Central memory CD8-positive, alpha-beta T cell (primary cell): ENCODE measurements at regions not wholly inside any gene's neighbourhood (a gene's known extent, or its start where the extent isn't known, plus 50 kb on each side); places are given as distances from the start of the nearest gene placed in this dataset.

Source experiments
- ATAC-seq: fragments of 150-1000 bp; cut with Tn5 transposase; replicated peaks from 2 replicates; pipeline ENCODE4 v1.10.0; 2022; ENCODE audit warnings: mild to moderate bottlenecking, moderate FRiP score, moderate number of reproducible peaks; ENCODE audit not compliant: poor library complexity, severe bottlenecking; ENCODE audit errors: extremely low read depth
- DNase-seq, 2 donors: peaks; one replicate each; pipeline ENCODE4 v3.0.0; 2021; ENCODE audit warnings: low spot score in 2 of 2
- H3K27ac Mint-ChIP-seq: one replicate; pipeline ENCODE4 v1.8.0; 2022; ENCODE audit warnings: low read depth, mild to moderate bottlenecking, moderate library complexity, mixed read lengths
- H3K27me3 Mint-ChIP-seq: one replicate; pipeline ENCODE4 v1.8.0; 2022; ENCODE audit warnings: mixed read lengths
- H3K36me3 Mint-ChIP-seq: one replicate; pipeline ENCODE4 v1.8.0; 2022; ENCODE audit warnings: mild to moderate bottlenecking, moderate library complexity, mixed read lengths; ENCODE audit not compliant: insufficient read depth
- H3K4me1 Mint-ChIP-seq: one replicate; pipeline ENCODE4 v1.8.0; 2022; ENCODE audit warnings: mixed read lengths
- H3K4me3 Mint-ChIP-seq: one replicate; pipeline ENCODE4 v1.8.0; 2022; ENCODE audit warnings: mild to moderate bottlenecking, moderate library complexity, mixed read lengths
- H3K9me3 Mint-ChIP-seq: one replicate; pipeline ENCODE4 v1.8.0; 2022; ENCODE audit warnings: mixed read lengths

DNA sequence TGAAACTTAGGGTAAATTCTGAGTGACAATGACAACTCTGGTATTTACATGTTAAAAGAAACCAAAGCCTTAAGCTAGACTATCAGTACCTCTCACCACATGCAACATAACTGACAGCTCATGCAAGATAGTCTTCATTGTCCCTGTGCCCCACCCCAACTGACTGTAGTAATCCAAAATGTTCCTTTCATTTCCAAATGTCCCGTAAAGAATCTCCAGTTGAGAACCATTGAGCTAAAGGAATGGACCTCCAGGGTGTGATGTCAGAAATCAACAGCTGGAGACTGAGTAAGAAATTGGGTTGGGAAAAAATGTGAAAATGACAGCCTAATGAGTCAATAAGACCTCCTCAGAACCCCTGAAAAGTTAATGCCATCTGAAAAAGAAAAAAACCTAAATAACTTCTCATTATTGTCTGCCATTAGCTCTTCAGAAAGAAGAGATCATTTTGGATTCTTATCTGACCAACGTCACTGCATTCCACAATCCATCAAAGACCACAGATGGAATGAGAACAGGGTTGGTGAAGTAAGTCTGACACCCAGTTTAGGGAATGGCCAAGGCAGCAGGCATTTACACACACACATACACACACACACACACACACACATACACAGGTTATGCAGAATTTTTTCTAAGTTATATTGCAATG, 51.7 kb upstream of the ACVR2A start:
- Mint-ChIP-seq H3K27me3 (no peaks in the 10 kb centered on the region), H3K27ac (no peak overlapping the region), H3K36me3 (no peaks in the 10 kb centered on the region), H3K9me3 (peaks cover 6% of the 10 kb centered on the region), H3K4me1 (peaks cover 8% of the 10 kb centered on the region), H3K4me3 (no peak overlapping the region)
- DNase-seq: no peak
- no peak for ATAC-seq

DNA sequence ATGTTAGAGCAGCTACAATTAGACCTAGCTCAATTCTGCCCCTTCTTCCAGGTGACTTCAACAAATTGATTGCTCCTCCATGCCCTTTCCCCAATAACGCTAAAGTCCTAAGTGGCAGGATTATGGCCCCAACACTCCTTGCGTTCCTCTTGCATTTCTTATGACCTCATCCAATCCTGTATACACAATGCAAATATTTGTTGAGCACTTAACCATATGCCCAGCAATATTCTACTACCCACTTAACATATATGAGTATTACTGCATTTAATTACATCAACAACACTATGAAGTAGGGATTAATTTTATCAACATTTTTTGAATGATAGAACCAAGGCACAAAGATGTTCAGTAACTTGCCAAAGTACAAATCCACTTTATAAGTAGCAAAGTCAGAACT, 54.2 kb upstream of the ACVR2A start:
- DNase-seq (no peak), ATAC-seq (no peak)
- Mint-ChIP-seq H3K27ac (no peak overlapping the region), H3K36me3 (no peaks in the 10 kb centered on the region), H3K4me1 (no peaks in the 10 kb centered on the region), H3K27me3 (no peaks in the 10 kb centered on the region), H3K4me3 (no peak overlapping the region), H3K9me3 (peaks cover 6% of the 10 kb centered on the region)

DNA sequence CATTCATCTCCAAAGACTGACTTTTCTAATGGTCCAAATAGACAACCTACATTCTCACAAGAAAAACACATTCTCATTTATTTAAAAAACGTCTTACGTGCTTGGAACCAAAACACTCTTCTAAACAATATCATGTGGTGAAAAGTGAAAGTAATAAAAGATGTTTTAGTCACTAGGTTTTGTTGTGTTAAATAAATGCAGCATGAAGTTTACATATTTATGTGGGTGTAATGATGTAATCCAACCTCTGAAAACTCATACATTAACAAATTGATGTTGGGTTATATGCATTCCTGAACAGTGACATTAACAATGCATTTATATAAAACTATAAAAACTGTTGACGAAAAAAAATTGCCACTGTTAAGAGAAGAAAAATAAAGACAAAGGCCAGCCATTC, 55.1 kb upstream of the ACVR2A start:
- H3K4me3 Mint-ChIP-seq: no peak overlapping the region
- H3K36me3 Mint-ChIP-seq: no peaks in the 10 kb centered on the region

DNA sequence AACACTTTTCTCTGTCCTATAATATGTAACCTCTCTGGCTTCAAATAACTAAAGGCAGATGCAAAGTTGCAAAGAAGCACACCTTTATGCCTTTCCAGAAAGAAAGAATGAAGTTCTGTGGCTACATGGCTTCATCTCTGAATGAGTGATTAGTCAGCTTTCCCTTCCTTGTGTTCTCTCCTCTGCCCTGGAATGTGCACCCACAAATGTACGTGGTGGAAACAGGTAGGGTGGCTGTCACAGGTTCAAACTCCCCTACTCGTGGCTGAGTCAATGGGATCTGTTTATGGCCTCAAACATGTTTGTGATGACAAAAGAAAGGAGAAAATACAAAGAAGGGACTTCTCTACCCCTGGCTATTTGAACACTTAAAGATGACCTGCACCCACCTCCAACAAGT, 55.5 kb upstream of the ACVR2A start:
- Mint-ChIP-seq H3K4me3 (no peak overlapping the region), H3K27ac (no peak overlapping the region), H3K36me3 (no peaks in the 10 kb centered on the region), H3K27me3 (no peaks in the 10 kb centered on the region), H3K9me3 (peaks cover 6% of the 10 kb centered on the region), H3K4me1 (no peaks in the 10 kb centered on the region)
- ATAC-seq (no peak), DNase-seq (no peak)

More for the DNA sequence above, 55.1 kb upstream of the ACVR2A start:
- Mint-ChIP-seq H3K4me1 (no peaks in the 10 kb centered on the region), H3K27ac (no peak overlapping the region), H3K9me3 (peaks cover 6% of the 10 kb centered on the region), H3K27me3 (no peaks in the 10 kb centered on the region)
- ATAC-seq (no peak), DNase-seq (no peak)

DNA sequence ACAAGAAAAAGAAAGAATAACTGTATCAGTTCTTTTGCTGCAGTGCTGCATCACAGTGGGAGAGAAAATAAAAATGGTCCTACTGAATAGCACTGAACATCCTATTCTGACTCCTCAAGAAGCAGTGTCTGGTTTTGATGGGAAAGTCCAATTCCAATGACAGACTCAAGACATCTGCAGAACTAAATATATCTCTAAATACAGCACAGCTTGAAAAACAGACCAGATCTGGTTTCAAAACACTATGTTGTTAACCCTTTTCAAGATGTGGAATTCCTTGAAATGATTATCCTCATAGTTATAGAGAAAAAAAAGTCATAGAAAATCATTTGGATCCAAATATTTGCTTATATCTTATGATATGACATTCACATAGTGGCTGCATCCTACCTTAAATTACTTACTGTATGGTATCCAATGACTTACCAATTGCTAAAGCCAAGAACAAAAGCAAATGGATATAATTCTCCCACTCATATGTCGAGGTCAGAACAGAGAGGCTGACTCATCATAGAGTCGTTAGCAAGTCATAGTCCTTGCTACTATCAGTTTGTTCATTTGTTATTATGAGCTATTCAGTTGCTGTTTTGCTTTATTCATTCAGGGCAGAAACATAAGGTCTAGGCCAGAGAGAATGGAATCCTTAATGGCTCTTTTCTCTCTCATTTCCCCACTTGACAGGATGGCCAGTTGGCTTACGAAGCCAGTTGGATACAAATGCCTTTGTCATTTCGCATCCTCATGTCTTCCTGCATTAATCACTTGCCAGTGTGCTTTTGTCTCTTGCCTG, 62.5 kb upstream of the ACVR2A start:
- no peak overlapping the region for H3K27ac Mint-ChIP-seq
- no peak for ATAC-seq
- H3K4me3 Mint-ChIP-seq: no peak overlapping the region
- no peaks in the 10 kb centered on the region for H3K36me3 Mint-ChIP-seq
- no peaks in the 10 kb centered on the region for H3K9me3 Mint-ChIP-seq
- H3K4me1 Mint-ChIP-seq: no peaks in the 10 kb centered on the region
- H3K27me3 Mint-ChIP-seq: no peaks in the 10 kb centered on the region
- DNase-seq: no peak

DNA sequence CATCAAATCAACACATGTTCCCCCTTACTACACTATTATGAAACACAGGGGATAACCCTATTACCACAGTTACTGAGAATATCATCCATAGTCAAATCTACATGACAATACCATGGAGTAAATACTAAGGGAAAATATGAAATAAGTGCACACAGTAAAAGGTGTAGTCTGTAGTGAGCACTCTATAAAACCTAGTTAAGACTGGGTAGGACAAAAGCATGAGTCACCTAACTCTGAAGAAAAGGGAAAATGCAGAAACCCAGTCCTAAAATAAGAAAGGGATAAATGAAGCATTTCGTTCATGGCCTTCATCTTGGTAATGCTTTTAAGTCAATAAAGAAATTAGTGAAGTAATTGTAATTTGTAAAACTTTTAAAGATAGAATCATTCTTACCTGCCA, 65.4 kb upstream of the ACVR2A start:
- Mint-ChIP-seq H3K4me1 (no peaks in the 10 kb centered on the region), H3K36me3 (no peaks in the 10 kb centered on the region), H3K4me3 (no peak overlapping the region), H3K27ac (no peak overlapping the region), H3K9me3 (no peaks in the 10 kb centered on the region), H3K27me3 (no peaks in the 10 kb centered on the region)
- no peak for ATAC-seq
- DNase-seq: no peak

DNA sequence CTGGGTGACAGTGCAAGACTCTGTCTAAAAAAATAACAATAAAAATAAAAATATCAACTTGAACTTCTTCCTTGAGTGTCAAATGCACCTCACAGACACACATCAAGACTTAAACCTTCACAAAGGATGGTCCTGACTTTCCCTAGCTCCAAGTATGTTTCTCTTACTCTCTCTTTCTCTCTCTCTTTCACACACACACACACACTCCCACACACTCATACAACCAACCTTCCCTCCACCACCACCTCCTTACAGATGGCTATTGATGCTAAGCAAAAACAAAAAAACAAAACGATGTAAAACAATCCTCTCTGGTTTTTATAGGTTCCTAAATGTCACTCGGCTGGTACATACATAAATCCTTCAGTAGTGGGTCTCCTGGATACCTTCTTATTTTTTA, 67.4 kb upstream of the ACVR2A start:
- H3K36me3 Mint-ChIP-seq: no peaks in the 10 kb centered on the region

DNA sequence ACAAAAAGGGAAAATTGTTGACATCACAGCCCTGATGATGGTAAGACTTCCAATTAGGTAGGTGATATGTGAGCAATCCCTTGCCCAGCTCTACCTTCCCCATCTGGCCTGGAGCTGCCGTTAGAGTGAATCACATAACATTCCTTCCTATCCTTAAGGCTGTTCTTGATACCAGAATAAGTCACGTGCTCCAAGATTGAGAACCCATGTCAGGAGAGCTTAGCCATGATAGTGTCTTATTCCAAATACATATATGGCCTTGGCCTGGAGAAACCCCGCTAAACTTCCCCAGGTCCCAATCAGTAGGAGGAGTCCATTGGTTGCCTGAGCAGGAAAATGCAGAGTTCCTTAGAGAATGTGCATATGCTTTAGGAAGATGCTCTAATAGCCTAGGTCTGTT, 70.0 kb upstream of the ACVR2A start:
- ATAC-seq: no peak
- no peak for DNase-seq
- no peak overlapping the region for H3K27ac Mint-ChIP-seq
- H3K36me3 Mint-ChIP-seq: no peaks in the 10 kb centered on the region
- no peak overlapping the region for H3K4me3 Mint-ChIP-seq
- H3K9me3 Mint-ChIP-seq: no peaks in the 10 kb centered on the region
- H3K4me1 Mint-ChIP-seq: no peaks in the 10 kb centered on the region
- no peaks in the 10 kb centered on the region for H3K27me3 Mint-ChIP-seq

More for the DNA sequence above, 67.4 kb upstream of the ACVR2A start:
- H3K4me1 Mint-ChIP-seq: no peaks in the 10 kb centered on the region
- no peak overlapping the region for H3K4me3 Mint-ChIP-seq
- no peaks in the 10 kb centered on the region for H3K9me3 Mint-ChIP-seq
- DNase-seq (no peak), ATAC-seq (no peak)
- no peaks in the 10 kb centered on the region for H3K27me3 Mint-ChIP-seq
- no peak overlapping the region for H3K27ac Mint-ChIP-seq

DNA sequence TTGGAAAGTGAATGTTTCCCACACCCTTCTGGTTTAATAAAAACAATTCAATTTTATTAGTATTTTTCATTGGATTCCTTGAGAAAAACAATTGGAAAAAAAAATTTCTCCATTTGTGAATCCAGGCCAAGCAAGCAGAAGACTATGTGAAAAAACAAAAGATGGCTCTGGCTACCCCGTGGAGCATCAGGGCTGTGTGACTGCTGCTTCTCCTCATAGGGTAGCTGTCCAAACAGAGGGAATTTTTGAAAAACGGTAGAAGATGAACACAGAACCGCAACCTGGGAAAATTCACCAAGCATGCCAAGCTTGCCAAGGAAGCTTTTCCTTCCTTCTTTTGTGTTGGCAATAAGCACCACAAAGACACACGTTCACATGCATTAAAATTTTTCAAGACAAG, 71.3 kb upstream of the ACVR2A start:
- Mint-ChIP-seq H3K9me3 (no peaks in the 10 kb centered on the region), H3K36me3 (no peaks in the 10 kb centered on the region), H3K27ac (no peak overlapping the region), H3K4me3 (no peak overlapping the region), H3K4me1 (no peaks in the 10 kb centered on the region), H3K27me3 (no peaks in the 10 kb centered on the region)
- no peak for DNase-seq
- ATAC-seq: no peak

DNA sequence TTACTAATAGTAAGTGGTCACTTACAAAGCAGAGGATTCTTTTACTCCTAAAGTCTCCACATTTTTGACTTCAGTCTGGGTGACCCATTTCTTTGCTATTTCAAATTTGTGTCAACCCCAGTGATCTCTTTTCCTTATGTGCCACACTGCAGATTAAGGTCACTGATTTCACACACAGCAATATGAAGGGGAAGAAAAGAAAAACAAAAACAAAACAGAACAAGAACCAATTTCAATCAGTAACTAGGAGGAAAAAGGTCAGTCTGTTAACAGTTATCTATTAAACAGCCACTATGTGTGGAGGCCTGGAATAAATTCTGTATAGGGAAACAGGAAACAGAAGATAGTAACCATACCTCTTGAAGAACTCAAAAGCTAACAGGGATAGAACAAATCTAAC, 72.0 kb upstream of the ACVR2A start:
- Mint-ChIP-seq H3K4me1 (no peaks in the 10 kb centered on the region), H3K4me3 (no peak overlapping the region), H3K9me3 (peaks cover 1% of the 10 kb centered on the region), H3K27me3 (no peaks in the 10 kb centered on the region), H3K27ac (no peak overlapping the region), H3K36me3 (no peaks in the 10 kb centered on the region)
- ATAC-seq (no peak), DNase-seq (no peak)

DNA sequence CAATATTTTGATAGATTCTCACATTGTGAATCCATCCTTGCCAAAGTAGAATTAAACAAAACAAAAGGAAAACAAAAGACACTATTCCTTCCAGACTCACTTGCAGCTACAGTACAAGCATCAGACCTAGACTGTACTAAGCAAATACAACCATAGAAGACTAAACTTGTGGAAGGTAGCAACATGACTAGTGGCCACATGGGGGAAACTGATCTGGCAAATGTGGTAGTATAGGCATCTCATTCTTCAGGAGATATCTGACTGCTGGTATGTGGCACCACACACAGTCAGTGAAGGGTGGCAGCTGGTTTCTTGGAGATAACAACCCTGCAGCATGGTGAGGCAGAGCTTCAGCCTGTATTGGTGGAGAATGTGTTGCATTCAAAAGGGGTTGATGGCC, 81.0 kb upstream of the ACVR2A start:
- Mint-ChIP-seq H3K4me1 (no peaks in the 10 kb centered on the region), H3K27me3 (no peaks in the 10 kb centered on the region), H3K27ac (no peak overlapping the region), H3K4me3 (no peak overlapping the region), H3K36me3 (no peaks in the 10 kb centered on the region), H3K9me3 (peaks cover 5% of the 10 kb centered on the region)
- DNase-seq (no peak), ATAC-seq (no peak)

DNA sequence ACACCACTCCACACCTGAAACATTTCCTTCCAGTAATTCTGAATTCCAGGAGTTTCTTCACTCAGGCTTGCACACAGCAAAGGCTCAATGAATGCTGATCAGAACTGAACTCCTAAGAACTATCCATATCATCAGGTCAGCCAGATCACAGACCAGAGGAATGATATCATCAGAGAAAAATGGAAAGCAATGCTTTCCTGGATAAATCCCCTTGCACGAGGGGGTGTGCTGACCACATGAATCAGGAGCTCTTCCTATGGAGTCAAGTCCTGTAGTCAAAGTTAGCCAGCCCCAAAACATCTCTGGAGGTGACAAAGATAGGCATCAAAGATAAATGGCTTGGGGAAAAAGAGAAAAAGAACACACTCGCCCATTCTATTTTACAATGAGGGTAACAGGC, 83.8 kb upstream of the ACVR2A start:
- no peak for DNase-seq
- Mint-ChIP-seq H3K4me1 (no peaks in the 10 kb centered on the region), H3K27me3 (no peaks in the 10 kb centered on the region), H3K36me3 (no peaks in the 10 kb centered on the region), H3K27ac (no peak overlapping the region), H3K4me3 (no peak overlapping the region), H3K9me3 (no peaks in the 10 kb centered on the region)
- ATAC-seq: no peak

DNA sequence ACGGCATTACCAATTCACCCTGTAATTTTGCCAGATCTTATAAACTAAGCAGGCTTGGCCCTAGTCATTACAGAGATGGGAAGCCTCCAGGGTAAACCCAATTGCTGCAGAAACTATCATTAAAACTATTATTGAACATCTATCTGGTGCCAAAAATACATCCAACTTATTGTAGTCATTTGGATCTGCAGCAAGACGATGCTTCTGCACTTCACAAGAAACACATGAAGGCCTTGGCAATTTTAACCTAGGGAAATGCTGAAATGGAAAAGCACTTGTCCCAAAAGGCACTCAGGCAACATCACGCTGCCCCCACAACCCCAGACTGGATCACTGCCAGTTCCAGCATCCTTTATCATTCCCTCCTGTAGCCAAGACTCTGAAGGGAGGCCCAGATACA, 85.3 kb upstream of the ACVR2A start:
- no peaks in the 10 kb centered on the region for H3K36me3 Mint-ChIP-seq
- no peak for ATAC-seq
- no peak overlapping the region for H3K27ac Mint-ChIP-seq
- no peak for DNase-seq
- no peaks in the 10 kb centered on the region for H3K9me3 Mint-ChIP-seq
- H3K27me3 Mint-ChIP-seq: no peaks in the 10 kb centered on the region
- no peak overlapping the region for H3K4me3 Mint-ChIP-seq
- H3K4me1 Mint-ChIP-seq: no peaks in the 10 kb centered on the region
